Stimulated activated effector memory CD8-positive, alpha-beta T cell treated with anti-CD3 and anti-CD28 coated beads, Interleukin-12 subunit alpha, Interleukin-12 subunit beta, amount 100 ng/mL, for 72 hours (primary cell): ENCODE measurements at regions not wholly inside any gene's neighbourhood (a gene's known extent, or its start where the extent isn't known, plus 50 kb on each side); places are given as distances from the start of the nearest gene placed in this dataset.

Experiments
- ATAC-seq: fragments of 150-1000 bp; cut with Tn5 transposase; 2 replicates; pipeline ENCODE4 v1.10.0; 2021
- DNase-seq, 2 donors: peaks; one replicate each; pipeline ENCODE4 v3.0.0; 2021 to 2022; ENCODE audit warnings: low spot score in 2 of 2
- H3K27ac Mint-ChIP-seq: one replicate; pipeline ENCODE4 v1.8.0; 2022; ENCODE audit warnings: mild to moderate bottlenecking, mixed read lengths
- H3K36me3 Mint-ChIP-seq: one replicate; pipeline ENCODE4 v1.8.0; 2022; ENCODE audit warnings: mild to moderate bottlenecking, mixed read lengths
- H3K4me1 Mint-ChIP-seq: one replicate; pipeline ENCODE4 v1.8.0; 2022; ENCODE audit warnings: mixed read lengths
- H3K4me3 Mint-ChIP-seq: one replicate; pipeline ENCODE4 v1.8.0; 2022; ENCODE audit warnings: mild to moderate bottlenecking, mixed read lengths
- H3K9me3 Mint-ChIP-seq: one replicate; pipeline ENCODE4 v1.8.0; 2022; ENCODE audit warnings: mixed read lengths

DNA sequence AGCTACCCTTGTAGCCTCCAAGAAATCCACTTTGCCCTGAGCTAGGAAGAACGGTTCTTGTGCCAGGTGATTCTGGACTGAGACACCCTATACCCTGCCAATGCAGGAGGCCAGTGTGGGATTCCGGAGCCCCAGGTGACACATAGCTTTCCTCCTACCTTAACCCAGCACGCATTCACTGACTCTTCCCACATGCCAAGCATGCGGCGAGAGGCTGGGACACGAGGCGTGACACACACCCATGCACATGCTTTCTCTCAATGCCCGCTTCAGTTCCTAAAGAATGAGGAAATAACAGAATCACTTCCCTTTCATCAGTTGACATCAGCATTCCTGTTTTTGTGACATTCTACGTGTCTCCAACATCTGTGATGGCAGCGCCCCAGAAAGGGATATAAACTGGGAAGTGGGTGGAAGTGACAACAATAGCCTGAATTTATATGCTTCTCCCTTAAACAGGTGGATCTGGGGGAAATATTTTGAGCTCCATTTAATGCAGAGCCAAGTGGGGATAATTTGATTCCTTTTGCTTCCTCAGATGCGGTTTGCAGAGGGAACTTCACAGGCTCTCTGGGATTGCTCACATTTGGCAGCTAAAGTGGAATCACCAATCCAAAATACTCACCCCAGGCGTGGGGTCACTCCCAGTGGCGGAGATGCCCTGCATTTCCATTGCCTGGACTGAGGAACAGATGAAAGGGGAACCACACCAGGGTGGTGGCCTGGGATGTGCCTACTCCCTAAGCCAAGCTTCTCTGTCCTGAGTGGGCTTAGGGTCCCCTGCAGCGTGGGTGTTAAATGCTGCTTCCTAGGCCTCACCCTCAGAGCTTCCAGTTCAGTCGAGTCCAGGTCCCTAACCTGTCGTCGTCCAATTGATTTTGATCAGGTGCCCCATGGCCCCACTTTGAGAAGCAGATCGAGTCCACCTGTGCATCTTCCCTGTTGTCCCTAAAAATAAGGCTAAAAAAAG, 445.1 kb downstream of the SIPA1L2 start:
- H3K4me1 Mint-ChIP-seq, result peaks cover 4% of the 10 kb centered on the region
- no peak overlapping the region for H3K27ac Mint-ChIP-seq
- no peak for ATAC-seq
- no peaks in the 10 kb centered on the region for H3K9me3 Mint-ChIP-seq
- no peak overlapping the region for H3K4me3 Mint-ChIP-seq
- no peaks in the 10 kb centered on the region for H3K36me3 Mint-ChIP-seq
- no peak for DNase-seq

DNA sequence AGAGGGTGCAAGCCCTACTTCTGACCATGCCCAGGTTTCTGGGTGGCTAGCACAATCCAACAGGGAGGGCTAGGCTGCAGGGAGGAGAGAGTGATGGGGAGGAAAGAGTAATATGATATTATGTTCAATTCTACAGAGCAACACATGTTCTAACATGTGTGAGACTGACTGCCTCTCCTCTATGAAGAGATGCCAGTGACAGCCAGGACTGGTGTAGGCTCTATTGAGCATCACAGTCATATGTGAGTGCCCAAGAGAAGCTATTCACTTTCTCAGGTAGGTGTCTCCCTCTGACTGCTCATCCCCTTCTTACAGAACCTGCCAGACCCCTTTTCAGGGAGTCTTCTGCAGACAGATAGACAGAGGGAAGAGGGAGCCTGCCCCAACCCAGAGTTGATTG, 446.1 kb downstream of the SIPA1L2 start:
- Mint-ChIP-seq H3K4me3 (no peak overlapping the region), H3K4me1 (peaks cover 4% of the 10 kb centered on the region), H3K27ac (no peak overlapping the region), H3K9me3 (no peaks in the 10 kb centered on the region), H3K36me3 (no peaks in the 10 kb centered on the region)
- ATAC-seq, result no peak
- DNase-seq, result no peak

GRCh38 chr1:232183266-232183800, 446.6 kb downstream of the SIPA1L2 start:
- Mint-ChIP-seq H3K4me1 (peaks cover 4% of the 10 kb centered on the region), H3K9me3 (no peaks in the 10 kb centered on the region), H3K4me3 (no peak overlapping the region), H3K27ac (no peak overlapping the region), H3K36me3 (no peaks in the 10 kb centered on the region)
- DNase-seq (no peak), ATAC-seq (no peak)

- Mint-ChIP-seq H3K36me3 (no peaks in the 10 kb centered on the region), H3K4me1 (peaks cover 4% of the 10 kb centered on the region), H3K27ac (no peak overlapping the region), H3K4me3 (no peak overlapping the region), H3K9me3 (no peaks in the 10 kb centered on the region)
- DNase-seq (no peak), ATAC-seq (no peak)
Observed at GRCh38 chr1:232182236-232182635, 447.7 kb downstream of the SIPA1L2 start.

DNA sequence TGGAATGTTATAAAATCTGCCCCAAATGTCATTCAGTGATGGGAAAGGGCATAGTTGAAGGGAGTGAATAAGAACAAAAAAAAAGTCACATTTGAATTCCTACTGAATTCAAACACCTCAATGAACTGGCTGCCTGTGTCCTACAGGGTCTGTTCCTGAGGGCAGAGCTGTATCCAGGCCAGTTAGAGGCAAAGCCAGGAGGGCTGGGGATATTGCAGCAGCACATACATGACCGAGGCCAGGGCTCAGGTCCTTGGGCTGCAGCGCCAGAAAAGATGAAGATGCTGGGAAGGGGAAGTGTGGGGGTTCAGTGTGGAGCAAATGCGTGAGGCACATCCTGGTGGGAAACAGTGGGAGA, 449.2 kb downstream of the SIPA1L2 start:
- Mint-ChIP-seq H3K36me3 (no peaks in the 10 kb centered on the region), H3K4me3 (no peak overlapping the region), H3K27ac (no peak overlapping the region), H3K9me3 (no peaks in the 10 kb centered on the region), H3K4me1 (peaks cover 4% of the 10 kb centered on the region)
- DNase-seq, result no peak
- no peak for ATAC-seq

DNA sequence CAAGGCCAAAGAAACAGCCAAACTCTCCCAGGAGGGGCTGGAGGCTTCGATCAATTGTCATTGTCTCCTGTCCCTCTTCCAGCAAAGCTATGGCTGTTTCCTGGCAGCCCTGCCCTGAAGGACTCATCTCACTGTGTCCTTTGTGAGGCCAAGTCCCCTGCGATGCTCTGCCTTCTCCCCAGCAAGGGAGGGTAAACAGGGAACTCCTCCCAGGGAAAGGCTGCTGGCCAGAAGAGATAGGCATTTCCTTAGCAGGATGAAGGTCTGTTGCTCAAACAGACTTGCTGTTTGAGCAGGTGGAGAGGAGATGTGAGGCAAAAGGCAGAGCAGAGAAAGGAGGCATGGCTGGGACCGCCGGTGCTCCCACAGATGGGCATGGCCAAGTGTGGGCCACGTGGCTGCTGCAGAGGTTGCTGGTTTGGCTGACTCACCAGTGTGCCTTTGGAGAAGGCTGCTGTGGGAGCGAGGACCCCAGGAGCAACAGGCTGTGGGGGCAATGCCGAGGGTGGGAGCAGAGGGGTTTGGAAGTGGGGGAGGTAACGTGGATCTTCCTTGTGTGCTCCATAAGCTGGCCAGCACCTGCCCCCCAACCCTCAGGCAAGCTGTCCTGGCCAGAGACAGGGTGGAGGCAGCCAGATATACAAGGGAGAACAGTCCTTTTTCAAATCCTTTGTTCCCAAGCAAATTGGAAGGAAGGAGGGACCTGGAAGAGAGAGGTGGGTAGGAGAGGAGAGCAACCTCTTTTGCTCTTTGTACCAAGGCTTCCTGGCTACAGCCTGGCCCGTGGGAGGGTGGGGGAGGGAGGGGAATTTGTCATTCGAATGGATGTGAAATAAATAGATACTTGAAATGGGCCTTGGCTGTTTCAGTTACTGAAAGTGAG, 449.8 kb downstream of the SIPA1L2 start:
- H3K27ac Mint-ChIP-seq, result no peak overlapping the region
- ATAC-seq (peak; percentile 17), DNase-seq (no peak)
- H3K4me3 Mint-ChIP-seq, result no peak overlapping the region
- H3K4me1 Mint-ChIP-seq, result peaks cover 4% of the 10 kb centered on the region
- no peaks in the 10 kb centered on the region for H3K36me3 Mint-ChIP-seq
- H3K9me3 Mint-ChIP-seq, result no peaks in the 10 kb centered on the region

- ATAC-seq, result no peak
- H3K4me1 Mint-ChIP-seq, result peaks cover 4% of the 10 kb centered on the region
Observed at GRCh38 chr1:232178191-232178590, 451.7 kb downstream of the SIPA1L2 start.

GRCh38 chr1:232177438-232177837, 452.5 kb downstream of the SIPA1L2 start:
- peaks cover 4% of the 10 kb centered on the region for H3K4me1 Mint-ChIP-seq
- H3K9me3 Mint-ChIP-seq, result no peaks in the 10 kb centered on the region
- ATAC-seq, result no peak

More at GRCh38 chr1:232178191-232178590, 451.7 kb downstream of the SIPA1L2 start:
- no peaks in the 10 kb centered on the region for H3K9me3 Mint-ChIP-seq
- no peak overlapping the region for H3K4me3 Mint-ChIP-seq
- no peak for DNase-seq
- H3K27ac Mint-ChIP-seq, result no peak overlapping the region
- no peaks in the 10 kb centered on the region for H3K36me3 Mint-ChIP-seq

GRCh38 chr1:232176222-232176621, 453.7 kb downstream of the SIPA1L2 start:
- DNase-seq (no peak), ATAC-seq (no peak)
- Mint-ChIP-seq H3K4me1 (peaks cover 10% of the 10 kb centered on the region), H3K4me3 (no peak overlapping the region), H3K36me3 (no peaks in the 10 kb centered on the region), H3K9me3 (no peaks in the 10 kb centered on the region), H3K27ac (no peak overlapping the region)

More at GRCh38 chr1:232177438-232177837, 452.5 kb downstream of the SIPA1L2 start:
- no peaks in the 10 kb centered on the region for H3K36me3 Mint-ChIP-seq
- no peak for DNase-seq
- H3K27ac Mint-ChIP-seq, result no peak overlapping the region
- no peak overlapping the region for H3K4me3 Mint-ChIP-seq

- peaks cover 6% of the 10 kb centered on the region for H3K4me1 Mint-ChIP-seq
- ATAC-seq (no peak), DNase-seq (no peak)
- no peaks in the 10 kb centered on the region for H3K36me3 Mint-ChIP-seq
- H3K27ac Mint-ChIP-seq, result no peak overlapping the region
- H3K9me3 Mint-ChIP-seq, result no peaks in the 10 kb centered on the region
- no peak overlapping the region for H3K4me3 Mint-ChIP-seq
Observed at GRCh38 chr1:232174306-232174705, 455.6 kb downstream of the SIPA1L2 start.

DNA sequence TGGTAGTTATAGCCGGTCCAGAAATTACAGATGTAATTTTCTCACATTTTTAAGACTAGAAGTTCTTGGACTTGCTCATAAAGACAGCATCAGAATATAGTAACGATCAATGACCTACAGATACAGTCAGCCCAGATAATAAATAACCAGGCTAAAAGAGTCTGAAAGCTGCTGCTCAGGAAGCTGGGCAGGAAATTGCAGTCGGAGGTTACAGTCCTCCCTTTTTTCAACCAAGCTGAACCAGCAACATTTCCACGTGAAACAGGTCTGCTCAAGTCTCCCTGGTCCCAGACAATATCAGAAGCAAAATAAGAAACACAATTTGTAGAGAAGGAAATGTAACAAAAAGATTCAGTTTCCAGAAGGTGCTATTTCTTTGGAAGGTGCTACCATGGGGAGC, 457.4 kb downstream of the SIPA1L2 start:
- DNase-seq, result no peak
- no peak overlapping the region for H3K4me3 Mint-ChIP-seq
- no peaks in the 10 kb centered on the region for H3K9me3 Mint-ChIP-seq
- ATAC-seq, result no peak
- peaks cover 6% of the 10 kb centered on the region for H3K4me1 Mint-ChIP-seq
- H3K27ac Mint-ChIP-seq, result no peak overlapping the region
- no peaks in the 10 kb centered on the region for H3K36me3 Mint-ChIP-seq

GRCh38 chr1:232170909-232171308, 459.0 kb downstream of the SIPA1L2 start:
- no peak for ATAC-seq
- no peak for DNase-seq
- H3K4me1 Mint-ChIP-seq, result peaks cover 6% of the 10 kb centered on the region
- no peaks in the 10 kb centered on the region for H3K36me3 Mint-ChIP-seq
- H3K27ac Mint-ChIP-seq, result no peak overlapping the region
- no peak overlapping the region for H3K4me3 Mint-ChIP-seq
- no peaks in the 10 kb centered on the region for H3K9me3 Mint-ChIP-seq

GRCh38 chr1:232169436-232169835, 460.5 kb downstream of the SIPA1L2 start:
- Mint-ChIP-seq H3K9me3 (no peaks in the 10 kb centered on the region), H3K27ac (no peak overlapping the region), H3K4me3 (no peak overlapping the region), H3K4me1 (peaks cover 6% of the 10 kb centered on the region), H3K36me3 (no peaks in the 10 kb centered on the region)
- no peak for DNase-seq
- ATAC-seq, result no peak

- Mint-ChIP-seq H3K4me3 (no peak overlapping the region), H3K4me1 (peaks cover 6% of the 10 kb centered on the region), H3K27ac (no peak overlapping the region), H3K36me3 (no peaks in the 10 kb centered on the region), H3K9me3 (no peaks in the 10 kb centered on the region)
- DNase-seq (no peak), ATAC-seq (no peak)
Observed at GRCh38 chr1:232168508-232168907, 461.4 kb downstream of the SIPA1L2 start.

DNA sequence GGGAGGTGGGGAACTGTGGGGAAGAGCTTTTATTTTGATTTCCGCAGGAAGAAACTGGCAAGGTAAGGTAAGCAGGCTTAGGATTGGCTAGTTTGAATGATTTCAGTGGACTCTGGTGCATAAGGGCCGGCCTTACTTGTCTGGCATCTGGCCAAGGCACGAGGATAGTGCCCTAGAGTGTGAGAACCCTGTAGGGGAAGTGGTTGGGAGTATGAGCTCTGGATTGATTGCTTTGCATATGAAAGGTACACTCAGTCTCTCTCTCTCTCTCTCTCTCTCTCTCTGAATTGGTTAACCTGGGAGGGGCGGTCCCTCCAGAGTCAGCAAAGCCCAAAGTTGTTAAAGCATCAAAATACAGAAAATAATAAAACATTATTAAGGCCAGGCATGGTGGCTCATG, 463.0 kb downstream of the SIPA1L2 start:
- H3K9me3 Mint-ChIP-seq, result no peaks in the 10 kb centered on the region
- H3K27ac Mint-ChIP-seq, result no peak overlapping the region
- no peak for DNase-seq
- ATAC-seq, result no peak
- H3K4me1 Mint-ChIP-seq, result peaks cover 2% of the 10 kb centered on the region
- no peaks in the 10 kb centered on the region for H3K36me3 Mint-ChIP-seq
- no peak overlapping the region for H3K4me3 Mint-ChIP-seq
